Islet of Langerhans (tissue), 1 donor: ENCODE measurements at regions not wholly inside any gene's neighbourhood (a gene's known extent, or its start where the extent isn't known, plus 50 kb on each side); places are given as distances from the start of the nearest gene placed in this dataset.

Experiments used
- FAIRE-seq: peaks from one replicate; lab custom pipeline; 2011; peaks lifted over from hg19 to GRCh38; lab: Jason Lieb, UNC

- FAIRE-seq: peak; percentile 96
Observed at GRCh38 chr2:158006961-158007719, 94.5 kb upstream of the UPP2 start.

GRCh38 chr2:158004126-158004764 lies 97.4 kb upstream of the UPP2 start:
- FAIRE-seq: peak; percentile 95

GRCh38 chr2:158002079-158002478 lies 99.6 kb upstream of the UPP2 start:
- FAIRE-seq: no peak

- no peak for FAIRE-seq
Observed at GRCh38 chr2:157996799-157997198, 104.9 kb upstream of the UPP2 start.

GRCh38 chr2:157995117-157995516 lies 106.6 kb upstream of the UPP2 start:
- no peak for FAIRE-seq

GRCh38 chr2:157991932-157992331 lies 109.7 kb upstream of the UPP2 start:
- FAIRE-seq: no peak

- no peak for FAIRE-seq
Observed at GRCh38 chr2:157990173-157990572, 111.5 kb upstream of the UPP2 start.

- FAIRE-seq: no peak
Observed at GRCh38 chr2:157989227-157989626, 112.4 kb upstream of the UPP2 start.

GRCh38 chr2:157986761-157987160 lies 110.6 kb upstream of the ACVR1 start:
- no peak for FAIRE-seq

GRCh38 chr2:157984866-157985265 lies 108.7 kb upstream of the ACVR1 start:
- no peak for FAIRE-seq

GRCh38 chr2:157980020-157980419 lies 103.9 kb upstream of the ACVR1 start:
- FAIRE-seq: no peak

GRCh38 chr2:157971702-157972101 lies 95.6 kb upstream of the ACVR1 start:
- FAIRE-seq: no peak

GRCh38 chr2:157967856-157968255 lies 91.7 kb upstream of the ACVR1 start:
- FAIRE-seq: no peak

GRCh38 chr2:157959249-157959648 lies 83.1 kb upstream of the ACVR1 start:
- no peak for FAIRE-seq

- no peak for FAIRE-seq
Observed at GRCh38 chr2:157957596-157957995, 81.5 kb upstream of the ACVR1 start.

- FAIRE-seq: no peak
Observed at GRCh38 chr2:157952558-157952957, 76.4 kb upstream of the ACVR1 start.

GRCh38 chr2:157948856-157949255 lies 72.7 kb upstream of the ACVR1 start:
- FAIRE-seq: no peak

GRCh38 chr2:157946919-157947557 lies 70.9 kb upstream of the ACVR1 start:
- no peak for FAIRE-seq

- no peak for FAIRE-seq
Observed at GRCh38 chr2:157940024-157940423, 63.9 kb upstream of the ACVR1 start.

GRCh38 chr2:157938556-157938955 lies 62.4 kb upstream of the ACVR1 start:
- no peak for FAIRE-seq

- no peak for FAIRE-seq
Observed at GRCh38 chr2:157936406-157936805, 60.3 kb upstream of the ACVR1 start.

- no peak for FAIRE-seq
Observed at GRCh38 chr2:157935378-157935906, 59.3 kb upstream of the ACVR1 start.

GRCh38 chr2:157934684-157935377 lies 58.7 kb upstream of the ACVR1 start:
- no peak for FAIRE-seq
